SK-N-SH (cell line): ENCODE measurements at regions not wholly inside any gene's neighbourhood (a gene's known extent, or its start where the extent isn't known, plus 50 kb on each side); places are given as distances from the start of the nearest gene placed in this dataset.

ENCODE experiments used
- CTCF ChIA-PET: fragments of 300-600, 350-600 bp; formaldehyde crosslinking; extraction: SDS; loops from one replicate; lab custom pipeline; 2021; lab: Yijun Ruan, JAX
- POLR2A ChIA-PET: fragments of 350-600 bp; sonication (Branson Sonifier 250); formaldehyde crosslinking; extraction: SDS; loops from one replicate; lab custom pipeline; 2020; ENCODE audit warnings: antibody characterized with exemption, inconsistent platforms; lab: Yijun Ruan, JAX
- DNase-seq: peaks from one replicate; pipeline ENCODE4 v3.0.0; 2012
- H2AFZ ChIP-seq: fragments of 200-600 bp; sonication (generic); 2 replicates; pipeline ENCODE4 v1.8.1; 2016; ENCODE audit warnings: antibody characterized with exemption, mild to moderate bottlenecking, low read depth
- H3F3A ChIP-seq: fragments of 200-600 bp; sonication (generic); replicated peaks from 2 replicates; pipeline ENCODE3; 2016; ENCODE audit warnings: antibody characterized with exemption, mild to moderate bottlenecking; ENCODE audit not compliant: insufficient read depth
- H3K27ac ChIP-seq, 2 experiments: fragments of 200-500 bp in 1 of 2; fragments of 200-600 bp in 1 of 2; sonication (Bioruptor generic) in 1 of 2; sonication (generic), shearing (Covaris generic) in 1 of 2; 2 replicates each; pipeline versions ENCODE4 v1.5.1 to v1.6.1; 2014 to 2016; ENCODE audit warnings: low read depth in 2 of 2, inconsistent platforms in 1 of 2, low read length in 1 of 2, mild to moderate bottlenecking in 1 of 2, mixed read lengths in 1 of 2
- H3K27me3 ChIP-seq: fragments of 200-600 bp; sonication (generic), shearing (Covaris generic); 2 replicates; pipeline ENCODE4 v1.6.1; 2016; ENCODE audit warnings: mixed run types; ENCODE audit not compliant: insufficient read depth
- H3K36me3 ChIP-seq, 2 experiments: fragments of 200-500 bp in 1 of 2; fragments of 200-600 bp in 1 of 2; sonication (Bioruptor generic) in 1 of 2; sonication (generic) in 1 of 2; replicated peaks in 1 of 2; 2 replicates each; pipeline versions ENCODE3 to v1.5.1; 2014 to 2016; ENCODE audit warnings: low read length in 1 of 2, mild to moderate bottlenecking in 1 of 2; ENCODE audit not compliant: insufficient read depth in 2 of 2, control insufficient read depth in 1 of 2
- H3K4me1 ChIP-seq, 2 experiments: fragments of 200-500 bp in 1 of 2; fragments of 200-600 bp in 1 of 2; sonication (Bioruptor generic) in 1 of 2; sonication (generic), shearing (Covaris generic) in 1 of 2; 2 replicates each; pipeline versions ENCODE4 v1.5.1 to v1.6.1; 2014 to 2016; ENCODE audit warnings: low read depth in 1 of 2, low read length in 1 of 2, mixed run types in 1 of 2; ENCODE audit not compliant: insufficient read depth in 2 of 2, control insufficient read depth in 1 of 2
- H3K4me2 ChIP-seq: fragments of 200-600 bp; sonication (generic), shearing (Covaris generic); 2 replicates; pipeline ENCODE4 v1.6.1; 2017; ENCODE audit warnings: mixed run types
- H3K4me3 ChIP-seq, 2 experiments: fragments of 200-500 bp in 1 of 2; fragments of 200-600 bp in 1 of 2; sonication (Bioruptor generic) in 1 of 2; sonication (generic), shearing (Covaris generic) in 1 of 2; 2 replicates each; pipeline versions ENCODE4 v1.5.1 to v1.8.1; 2014 to 2016; ENCODE audit warnings: low read depth in 2 of 2, inconsistent platforms in 1 of 2, low read length in 1 of 2, mild to moderate bottlenecking in 1 of 2, mixed read lengths in 1 of 2, moderate library complexity in 1 of 2
- H3K79me2 ChIP-seq: fragments of 200-600 bp; sonication (generic); 2 replicates; pipeline ENCODE4 v1.8.1; 2017; ENCODE audit warnings: mild to moderate bottlenecking; ENCODE audit not compliant: insufficient read depth
- H3K9ac ChIP-seq: fragments of 200-600 bp; sonication (generic); 2 replicates; pipeline ENCODE4 v1.6.1; 2017; ENCODE audit warnings: mixed run types
- H3K9me2 ChIP-seq: fragments of 200-600 bp; sonication (generic); 2 replicates; pipeline ENCODE4 v1.6.1; 2017; ENCODE audit warnings: mixed run types
- H3K9me3 ChIP-seq: fragments of 200-600 bp; sonication (generic); 2 replicates; pipeline ENCODE4 v1.6.1; 2017; ENCODE audit warnings: mixed run types, mild to moderate bottlenecking, moderate library complexity
- H4K20me1 ChIP-seq: fragments of 200-600 bp; sonication (generic); 2 replicates; pipeline ENCODE4 v1.6.1; 2017; ENCODE audit warnings: mild to moderate bottlenecking, mixed run types; ENCODE audit not compliant: insufficient read depth
- CHD2 ChIP-seq: fragments of 150-350 bp; IDR thresholded peaks from 2 replicates; pipeline ENCODE4 v1.6.1; 2018; ENCODE audit warnings: low read length; ENCODE audit not compliant: partially characterized antibody
- EP300 ChIP-seq, 2 experiments: IDR thresholded peaks; 2 replicates each; pipeline versions ENCODE4 v1.4.0 to v1.6.1; 2012; ENCODE audit warnings: borderline replicate concordance in 1 of 2, low read depth in 1 of 2, low read length in 1 of 2
- FOSL2 ChIP-seq: IDR thresholded peaks from 2 replicates; pipeline ENCODE4 v1.4.0; 2012; ENCODE audit warnings: low read depth, mild to moderate bottlenecking, moderate library complexity, borderline replicate concordance
- FOXJ3 ChIP-seq: sonication (generic); formaldehyde crosslinking; IDR thresholded peaks from 2 replicates; pipeline ENCODE4 v1.5.1; 2020; ENCODE audit warnings: mild to moderate bottlenecking, missing genetic modification reagents
- FOXM1 ChIP-seq: IDR thresholded peaks from 2 replicates; pipeline ENCODE4 v1.4.0; 2012; ENCODE audit warnings: low read depth, mild to moderate bottlenecking
- GABPA ChIP-seq: IDR thresholded peaks from 2 replicates; pipeline ENCODE4 v1.4.0; 2012; ENCODE audit warnings: low read depth, mild to moderate bottlenecking
- JUND ChIP-seq: IDR thresholded peaks from 2 replicates; pipeline ENCODE4 v1.4.0; 2012
- MXI1 ChIP-seq: IDR thresholded peaks from 2 replicates; pipeline ENCODE4 v1.6.1; 2012; ENCODE audit warnings: mild to moderate bottlenecking, low read depth, low read length, improper control_type of control experiment
- NFIC ChIP-seq: IDR thresholded peaks from 2 replicates; pipeline ENCODE4 v1.4.0; 2012; ENCODE audit warnings: borderline replicate concordance
- NRF1 ChIP-seq: IDR thresholded peaks from 2 replicates; pipeline ENCODE4 v1.6.1; 2012; ENCODE audit warnings: low read depth, mild to moderate bottlenecking, low read length
- POLR2AphosphoS5 ChIP-seq: IDR thresholded peaks from 2 replicates; pipeline ENCODE4 v1.6.1; 2012; ENCODE audit warnings: low read depth, low read length
- RAD21 ChIP-seq: IDR thresholded peaks from 2 replicates; pipeline ENCODE4 v1.6.1; 2012; ENCODE audit warnings: mild to moderate bottlenecking, low read length
- RCOR1 ChIP-seq: fragments of 150-350 bp; IDR thresholded peaks from 2 replicates; pipeline ENCODE4 v1.6.1; 2017; ENCODE audit warnings: antibody characterized with exemption, low read length
- RXRA ChIP-seq: IDR thresholded peaks from 2 replicates; pipeline ENCODE4 v1.4.0; 2012; ENCODE audit warnings: low read depth, mild to moderate bottlenecking, borderline replicate concordance
- SMC3 ChIP-seq: IDR thresholded peaks from 2 replicates; pipeline ENCODE4 v1.6.1; 2012; ENCODE audit warnings: low read depth, low read length, improper control_type of control experiment
- TAF1 ChIP-seq: IDR thresholded peaks from 2 replicates; pipeline ENCODE4 v1.6.1; 2012; ENCODE audit warnings: low read depth, mild to moderate bottlenecking, low read length, moderate library complexity, borderline replicate concordance
- TCF12 ChIP-seq: IDR thresholded peaks from 2 replicates; pipeline ENCODE4 v1.4.0; 2012
- TEAD4 ChIP-seq: IDR thresholded peaks from 2 replicates; pipeline ENCODE4 v1.4.0; 2012; ENCODE audit warnings: mild to moderate bottlenecking, borderline replicate concordance; ENCODE audit not compliant: insufficient read depth
- TF ChIP-seq, protein P1 (sequence below): fragments of 150-350 bp; IDR thresholded peaks from 2 replicates; pipeline ENCODE4 v1.6.1; 2017; ENCODE audit warnings: antibody characterized with exemption, low read length, low read depth, borderline replicate concordance
- TF ChIP-seq, protein P2 (sequence below): IDR thresholded peaks from 2 replicates; pipeline ENCODE4; 2012
- TF ChIP-seq, protein P3 (sequence below): IDR thresholded peaks from 2 replicates; pipeline ENCODE4 v1.4.0; 2012; ENCODE audit warnings: low read depth, borderline replicate concordance
- TF ChIP-seq, protein P4 (sequence below): fragments of 200-600 bp; sonication (generic); IDR thresholded peaks from 2 replicates; pipeline ENCODE4 v1.6.1; 2017; ENCODE audit warnings: antibody characterized with exemption, mild to moderate bottlenecking, moderate library complexity
- TF ChIP-seq, protein P5 (sequence below): IDR thresholded peaks from 2 replicates; pipeline ENCODE4 v1.4.0; 2012; ENCODE audit warnings: low read depth, borderline replicate concordance

DNA sequence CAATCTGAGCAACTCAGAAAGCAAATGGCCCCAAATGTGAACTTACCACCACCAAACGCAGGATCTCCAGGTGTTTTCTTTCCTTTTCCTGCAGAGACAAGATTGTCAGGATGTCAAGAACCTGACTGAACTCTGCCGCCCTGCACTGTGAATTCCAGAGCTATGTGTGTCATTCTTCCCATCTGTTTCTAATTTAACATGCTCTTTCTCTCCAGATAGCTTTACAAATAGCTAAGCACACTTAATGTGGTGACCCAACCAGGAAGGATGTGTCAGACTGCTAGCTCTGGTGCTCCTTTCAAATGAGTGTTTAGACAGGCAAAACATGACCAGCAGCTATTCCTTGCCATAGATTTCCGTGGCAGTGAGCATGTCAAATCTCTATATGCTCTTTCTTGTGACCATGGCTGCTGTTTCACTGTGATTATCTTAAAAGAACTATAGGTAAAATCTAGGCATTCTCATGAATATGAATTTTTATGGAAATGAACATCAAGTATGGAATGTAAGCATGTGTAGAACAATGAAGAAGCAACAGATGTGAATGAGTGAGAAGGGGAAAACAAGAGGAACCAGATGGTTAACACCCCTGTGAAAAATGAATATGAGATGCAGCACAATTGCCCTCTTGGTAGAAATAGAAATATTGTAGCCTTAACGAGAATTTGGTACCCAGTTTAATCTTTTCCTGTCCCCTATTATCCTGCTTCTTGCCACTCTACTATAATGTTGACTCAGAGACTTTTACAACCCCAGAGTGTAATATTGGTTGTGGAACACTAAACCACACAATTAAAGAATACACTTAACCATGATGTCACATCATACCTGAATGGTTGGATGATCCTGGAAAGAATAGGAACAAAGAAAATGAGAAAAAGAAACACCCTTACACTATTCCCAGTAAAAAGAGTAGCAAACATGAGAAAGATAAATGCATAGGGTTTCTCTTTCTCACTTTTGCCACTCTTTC, 247.8 kb upstream of the DKK2 start (continued):
- TF ChIP-seq, protein P1, sequence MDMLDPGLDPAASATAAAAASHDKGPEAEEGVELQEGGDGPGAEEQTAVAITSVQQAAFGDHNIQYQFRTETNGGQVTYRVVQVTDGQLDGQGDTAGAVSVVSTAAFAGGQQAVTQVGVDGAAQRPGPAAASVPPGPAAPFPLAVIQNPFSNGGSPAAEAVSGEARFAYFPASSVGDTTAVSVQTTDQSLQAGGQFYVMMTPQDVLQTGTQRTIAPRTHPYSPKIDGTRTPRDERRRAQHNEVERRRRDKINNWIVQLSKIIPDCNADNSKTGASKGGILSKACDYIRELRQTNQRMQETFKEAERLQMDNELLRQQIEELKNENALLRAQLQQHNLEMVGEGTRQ = no peak
- TF ChIP-seq, protein P2, sequence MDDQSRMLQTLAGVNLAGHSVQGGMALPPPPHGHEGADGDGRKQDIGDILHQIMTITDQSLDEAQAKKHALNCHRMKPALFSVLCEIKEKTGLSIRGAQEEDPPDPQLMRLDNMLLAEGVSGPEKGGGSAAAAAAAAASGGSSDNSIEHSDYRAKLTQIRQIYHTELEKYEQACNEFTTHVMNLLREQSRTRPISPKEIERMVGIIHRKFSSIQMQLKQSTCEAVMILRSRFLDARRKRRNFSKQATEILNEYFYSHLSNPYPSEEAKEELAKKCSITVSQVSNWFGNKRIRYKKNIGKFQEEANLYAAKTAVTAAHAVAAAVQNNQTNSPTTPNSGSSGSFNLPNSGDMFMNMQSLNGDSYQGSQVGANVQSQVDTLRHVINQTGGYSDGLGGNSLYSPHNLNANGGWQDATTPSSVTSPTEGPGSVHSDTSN = peak; percentile 96
- TF ChIP-seq MXI1 (no peak), FOXM1 (peak; percentile 89), TCF12 (peak; percentile 100), NRF1 (no peak), JUND (peak; percentile 97), RXRA (peak; percentile 96), POLR2AphosphoS5 (peak; percentile 95), FOXJ3 (CRISPR knock-in tag) (no peak), RAD21 (no peak)
- TF ChIP-seq, protein P3, sequence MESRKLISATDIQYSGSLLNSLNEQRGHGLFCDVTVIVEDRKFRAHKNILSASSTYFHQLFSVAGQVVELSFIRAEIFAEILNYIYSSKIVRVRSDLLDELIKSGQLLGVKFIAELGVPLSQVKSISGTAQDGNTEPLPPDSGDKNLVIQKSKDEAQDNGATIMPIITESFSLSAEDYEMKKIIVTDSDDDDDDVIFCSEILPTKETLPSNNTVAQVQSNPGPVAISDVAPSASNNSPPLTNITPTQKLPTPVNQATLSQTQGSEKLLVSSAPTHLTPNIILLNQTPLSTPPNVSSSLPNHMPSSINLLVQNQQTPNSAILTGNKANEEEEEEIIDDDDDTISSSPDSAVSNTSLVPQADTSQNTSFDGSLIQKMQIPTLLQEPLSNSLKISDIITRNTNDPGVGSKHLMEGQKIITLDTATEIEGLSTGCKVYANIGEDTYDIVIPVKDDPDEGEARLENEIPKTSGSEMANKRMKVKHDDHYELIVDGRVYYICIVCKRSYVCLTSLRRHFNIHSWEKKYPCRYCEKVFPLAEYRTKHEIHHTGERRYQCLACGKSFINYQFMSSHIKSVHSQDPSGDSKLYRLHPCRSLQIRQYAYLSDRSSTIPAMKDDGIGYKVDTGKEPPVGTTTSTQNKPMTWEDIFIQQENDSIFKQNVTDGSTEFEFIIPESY = peak; percentile 80
- TF ChIP-seq, protein P4, sequence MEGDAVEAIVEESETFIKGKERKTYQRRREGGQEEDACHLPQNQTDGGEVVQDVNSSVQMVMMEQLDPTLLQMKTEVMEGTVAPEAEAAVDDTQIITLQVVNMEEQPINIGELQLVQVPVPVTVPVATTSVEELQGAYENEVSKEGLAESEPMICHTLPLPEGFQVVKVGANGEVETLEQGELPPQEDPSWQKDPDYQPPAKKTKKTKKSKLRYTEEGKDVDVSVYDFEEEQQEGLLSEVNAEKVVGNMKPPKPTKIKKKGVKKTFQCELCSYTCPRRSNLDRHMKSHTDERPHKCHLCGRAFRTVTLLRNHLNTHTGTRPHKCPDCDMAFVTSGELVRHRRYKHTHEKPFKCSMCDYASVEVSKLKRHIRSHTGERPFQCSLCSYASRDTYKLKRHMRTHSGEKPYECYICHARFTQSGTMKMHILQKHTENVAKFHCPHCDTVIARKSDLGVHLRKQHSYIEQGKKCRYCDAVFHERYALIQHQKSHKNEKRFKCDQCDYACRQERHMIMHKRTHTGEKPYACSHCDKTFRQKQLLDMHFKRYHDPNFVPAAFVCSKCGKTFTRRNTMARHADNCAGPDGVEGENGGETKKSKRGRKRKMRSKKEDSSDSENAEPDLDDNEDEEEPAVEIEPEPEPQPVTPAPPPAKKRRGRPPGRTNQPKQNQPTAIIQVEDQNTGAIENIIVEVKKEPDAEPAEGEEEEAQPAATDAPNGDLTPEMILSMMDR = no peak

DNA sequence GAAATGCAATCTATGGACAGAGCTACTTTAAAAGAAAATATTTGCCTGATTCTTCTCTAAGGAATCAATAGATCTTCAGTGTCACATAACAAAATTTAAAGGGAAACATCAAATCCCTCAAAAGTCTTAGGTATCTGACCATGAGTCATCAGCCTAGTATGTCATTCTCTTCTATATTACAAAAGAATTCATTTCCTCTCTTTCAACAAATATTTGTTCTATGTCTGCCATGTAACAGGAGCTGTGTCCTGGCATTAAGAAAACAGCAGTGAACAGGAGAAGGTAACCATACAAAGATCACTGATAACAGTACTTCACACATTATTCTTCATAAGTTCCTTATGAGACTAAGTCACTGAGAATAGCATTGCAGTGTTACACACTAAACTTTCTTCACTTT, 243.6 kb upstream of the DKK2 start:
- H3K27me3 ChIP-seq = no peaks in the 10 kb centered on the region
- no peaks in the 10 kb centered on the region for H3K9me3 ChIP-seq
- no peak overlapping the region for H3K4me3 ChIP-seq
- peak overlapping the region; percentile 61 to 92 for H3K27ac ChIP-seq
- POLR2A ChIA-PET = no interaction called here
- CTCF ChIA-PET = no interaction called here
- no peak overlapping the region for H3K9ac ChIP-seq
- H3F3A ChIP-seq = peaks cover 37% of the 10 kb centered on the region
- H4K20me1 ChIP-seq = no peaks in the 10 kb centered on the region
- no peak overlapping the region for H2AFZ ChIP-seq
- H3K36me3 ChIP-seq = no peaks in the 10 kb centered on the region
- H3K4me1 ChIP-seq = peaks cover 17 to 23% of the 10 kb centered on the region in 2 experiments
- 0 out of 2 replicates have a peak, but pooled peaks have one; percentile 66 for TF ChIP-seq FOXM1
- TF ChIP-seq GABPA = no peak
- TF ChIP-seq RCOR1 = no peak
- TF ChIP-seq, protein P2 = peak; percentile 82
- TF ChIP-seq, protein P5, sequence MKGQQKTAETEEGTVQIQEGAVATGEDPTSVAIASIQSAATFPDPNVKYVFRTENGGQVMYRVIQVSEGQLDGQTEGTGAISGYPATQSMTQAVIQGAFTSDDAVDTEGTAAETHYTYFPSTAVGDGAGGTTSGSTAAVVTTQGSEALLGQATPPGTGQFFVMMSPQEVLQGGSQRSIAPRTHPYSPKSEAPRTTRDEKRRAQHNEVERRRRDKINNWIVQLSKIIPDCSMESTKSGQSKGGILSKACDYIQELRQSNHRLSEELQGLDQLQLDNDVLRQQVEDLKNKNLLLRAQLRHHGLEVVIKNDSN = 0 out of 2 replicates have a peak, but pooled peaks have one; percentile 4
- TF ChIP-seq FOSL2 = peak; percentile 75
- peak; percentile 62; the same call in 1 of the 2 replicates for TF ChIP-seq POLR2AphosphoS5
- TF ChIP-seq TAF1 = no peak
- peak; percentile 40; the same call in 1 of the 2 replicates for TF ChIP-seq NFIC
- peak; percentile 3 to 83; a peak in 1 of 4 replicates for TF ChIP-seq EP300 (IDR thresholded peaks at IDR 0.05; ENCODE audit: borderline replicate concordance in 1 of 2, low read depth in 1 of 2, low read length in 1 of 2)
- TF ChIP-seq CHD2 = no peak
- TF ChIP-seq TEAD4 = peak; percentile 83
- TF ChIP-seq TCF12 = peak; percentile 93
- TF ChIP-seq JUND = peak; percentile 89
- no peak for TF ChIP-seq SMC3
- TF ChIP-seq RXRA = peak; percentile 48; the same call in 1 of the 2 replicates
- TF ChIP-seq, all 33 proteins: peak for 11
- Histone ChIP-seq H3K4me2 (peak overlapping the region; percentile 30; the same call in 1 of the 2 replicates), H3K79me2 (no peaks in the 10 kb centered on the region), H3K9me2 (no peaks in the 10 kb centered on the region)
- no peak for DNase-seq
